Common myeloid progenitor, CD34-positive (primary cell): ENCODE measurements at regions not wholly inside any gene's neighbourhood (a gene's known extent, or its start where the extent isn't known, plus 50 kb on each side); places are given as distances from the start of the nearest gene placed in this dataset.

Experiments used
- CTCF ChIA-PET: fragments of 350-600 bp; sonication (Branson Sonifier 250); formaldehyde crosslinking; loops from one replicate; lab custom pipeline; 2021; ENCODE audit warnings: antibody characterized with exemption; lab: Charles Lee
- POLR2A ChIA-PET: fragments of 350-600 bp; sonication (Branson Sonifier 250); formaldehyde crosslinking; loops from one replicate; lab custom pipeline; 2021; ENCODE audit warnings: antibody characterized with exemption; lab: Charles Lee
- DNase-seq, 3 donors: peaks; one replicate each; pipeline versions ENCODE4 v3.0.0 to v3.0.0-alpha.2; 2013
- H3K27ac ChIP-seq, 2 experiments: 1 replicate in 1 of 2; 2 replicates in 1 of 2; pipeline ENCODE4 v1.7.0; 2013; ENCODE audit warnings: inconsistent platforms in 2 of 2, low read length in 2 of 2, mild to moderate bottlenecking in 2 of 2, low read depth in 1 of 2, moderate library complexity in 1 of 2; ENCODE audit not compliant: severe bottlenecking in 2 of 2, insufficient read depth in 1 of 2, poor library complexity in 1 of 2
- H3K27me3 ChIP-seq, 5 experiments: replicated peaks in 2 of 5; 1 replicate in 3 of 5; 2 replicates in 2 of 5; pipeline versions ENCODE4 v1.6.1 to v1.7.0; 2013; ENCODE audit warnings: low read length in 4 of 5, mild to moderate bottlenecking in 2 of 5, moderate library complexity in 2 of 5, inconsistent platforms in 1 of 5; ENCODE audit not compliant: insufficient read depth in 5 of 5, control insufficient read depth in 4 of 5
- H3K36me3 ChIP-seq, 4 experiments: 1 replicate in 2 of 4; 2 replicates in 2 of 4; pipeline versions ENCODE4 v1.6.1 to v1.7.0; 2013; ENCODE audit warnings: low read length in 3 of 4, control low read depth in 1 of 4, mild to moderate bottlenecking in 1 of 4; ENCODE audit not compliant: control insufficient read depth in 4 of 4, insufficient read depth in 4 of 4
- H3K4me1 ChIP-seq, 4 experiments: 1 replicate in 3 of 4; 2 replicates in 1 of 4; pipeline versions ENCODE4 v1.6.1 to v1.7.1; 2013; ENCODE audit warnings: low read length in 3 of 4, mild to moderate bottlenecking in 3 of 4, control low read depth in 1 of 4, inconsistent platforms in 1 of 4, moderate library complexity in 1 of 4; ENCODE audit not compliant: control insufficient read depth in 4 of 4, insufficient read depth in 4 of 4; ENCODE audit errors: control extremely low read depth in 1 of 4
- H3K4me3 ChIP-seq, 7 experiments: 1 replicate in 4 of 7; 2 replicates in 3 of 7; pipeline versions ENCODE4 v1.5.1 to v1.7.0; 2013; ENCODE audit warnings: mild to moderate bottlenecking in 7 of 7, low read length in 6 of 7, moderate library complexity in 6 of 7, inconsistent platforms in 2 of 7, low read depth in 2 of 7, control low read depth in 1 of 7; ENCODE audit not compliant: insufficient read depth in 4 of 7, control insufficient read depth in 1 of 7; ENCODE audit errors: extremely low read depth in 1 of 7
- H3K9me3 ChIP-seq, 5 experiments: 1 replicate in 4 of 5; 2 replicates in 1 of 5; pipeline versions ENCODE4 v1.6.1 to v1.7.1; 2013; ENCODE audit warnings: low read length in 4 of 5, mild to moderate bottlenecking in 2 of 5, inconsistent platforms in 1 of 5, low read depth in 1 of 5, moderate library complexity in 1 of 5; ENCODE audit not compliant: control insufficient read depth in 4 of 5, insufficient read depth in 2 of 5; ENCODE audit errors: control extremely low read depth in 1 of 5
- WGBS: methylation state at CpG from one replicate; pipeline ENCODE4 v1.1.5; 2013; ENCODE audit not compliant: insufficient coverage; 5-methylcytosine and 5-hydroxymethylcytosine counted together

GRCh38 chr18:25962919-25963318, 127.5 kb downstream of the SS18 start:
- DNase-seq = no peak
- Histone ChIP-seq H3K27ac (no peak overlapping the region), H3K4me3 (no peak overlapping the region), H3K9me3 (no peaks in the 10 kb centered on the region), H3K4me1 (no peaks in the 10 kb centered on the region), H3K36me3 (no peaks in the 10 kb centered on the region), H3K27me3 (peaks cover 0 to 1% (median 0%) of the 10 kb centered on the region in 5 experiments)
- WGBS = no CpG with 5 or more reads among the region's 2 CpGs
- ChIA-PET CTCF (interaction anchor here (1.1 kb wide), 1 partner anchor 14 kb away, joined by 3 read pairs; no protein-coding TSS in a partner anchor), POLR2A (no interaction called here)

DNA sequence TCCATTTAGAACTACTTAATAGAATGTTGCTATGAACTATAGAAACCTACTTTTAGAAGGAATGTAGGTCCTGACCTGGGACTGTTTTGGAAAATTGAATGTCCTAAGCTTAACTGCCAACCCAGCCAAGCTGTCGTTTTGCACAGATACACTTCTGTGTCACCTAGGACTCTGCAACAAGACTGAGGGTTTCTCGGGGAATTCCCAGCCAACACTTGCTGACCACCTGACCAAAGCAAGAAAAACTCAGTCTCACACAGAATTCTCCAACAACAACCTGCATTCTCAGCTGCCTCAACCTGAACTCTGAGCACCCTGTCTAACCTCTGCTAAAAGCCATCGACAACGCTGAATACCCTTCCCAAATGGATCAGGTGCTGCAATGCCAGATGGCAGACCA, 128.2 kb downstream of the SS18 start:
- no peaks in the 10 kb centered on the region for H3K36me3 ChIP-seq
- no peak for DNase-seq
- peaks cover 0 to 1% (median 0%) of the 10 kb centered on the region in 5 experiments for H3K27me3 ChIP-seq
- POLR2A ChIA-PET = no interaction called here
- H3K4me3 ChIP-seq = no peak overlapping the region
- no peaks in the 10 kb centered on the region for H3K9me3 ChIP-seq
- CTCF ChIA-PET = no interaction called here
- H3K27ac ChIP-seq = no peak overlapping the region
- WGBS = 78% methylated on average over 2 of the region's 4 CpGs
- no peaks in the 10 kb centered on the region for H3K4me1 ChIP-seq

- Histone ChIP-seq H3K4me1 (peaks cover 0 to 8% (median 1%) of the 10 kb centered on the region in 4 experiments), H3K4me3 (no peak overlapping the region), H3K27ac (no peak overlapping the region), H3K9me3 (no peaks in the 10 kb centered on the region), H3K36me3 (no peaks in the 10 kb centered on the region), H3K27me3 (no peaks in the 10 kb centered on the region)
- ChIA-PET CTCF (interaction anchor here (0.6 kb wide), 1 partner anchor 89 kb away, joined by 3 read pairs; no protein-coding TSS in a partner anchor), POLR2A (no interaction called here)
- DNase-seq = no peak
- 79% methylated on average over 4 of the region's 4 CpGs for WGBS
Observed at GRCh38 chr18:25957017-25957416, 133.4 kb downstream of the SS18 start.

GRCh38 chr18:25953111-25953510, 137.3 kb downstream of the SS18 start:
- POLR2A ChIA-PET = no interaction called here
- 95% methylated on average over 3 of the region's 4 CpGs for WGBS
- no peaks in the 10 kb centered on the region for H3K27me3 ChIP-seq
- DNase-seq = no peak
- no peak overlapping the region for H3K27ac ChIP-seq
- no peak overlapping the region for H3K4me3 ChIP-seq
- CTCF ChIA-PET = no interaction called here
- peaks cover 0 to 2% (median 0%) of the 10 kb centered on the region in 5 experiments for H3K9me3 ChIP-seq
- no peaks in the 10 kb centered on the region for H3K36me3 ChIP-seq
- peaks cover 0 to 8% (median 1%) of the 10 kb centered on the region in 4 experiments for H3K4me1 ChIP-seq

DNA sequence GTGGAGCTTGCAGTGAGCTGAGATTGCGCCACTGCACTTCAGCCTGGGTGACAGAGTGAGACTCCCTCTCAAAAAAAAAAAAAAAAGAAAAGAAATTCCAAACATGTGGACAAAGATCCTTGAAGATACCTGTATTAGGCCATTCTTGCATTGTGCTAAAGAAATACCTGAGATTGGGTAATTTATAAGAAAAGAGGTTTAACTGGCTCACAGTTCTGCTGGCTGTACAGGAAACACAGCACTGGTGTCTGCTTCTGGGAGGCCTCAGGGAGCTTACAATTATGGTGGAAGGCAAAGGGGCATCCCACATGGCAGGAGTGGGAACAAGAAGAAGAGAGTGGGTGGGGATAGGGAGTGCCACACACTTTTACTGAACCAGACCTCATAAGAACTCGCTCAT, 140.1 kb downstream of the SS18 start:
- POLR2A ChIA-PET = no interaction called here
- no peaks in the 10 kb centered on the region for H3K36me3 ChIP-seq
- no peak overlapping the region for H3K27ac ChIP-seq
- no peaks in the 10 kb centered on the region for H3K27me3 ChIP-seq
- peaks cover 0 to 8% (median 1%) of the 10 kb centered on the region in 4 experiments for H3K4me1 ChIP-seq
- H3K9me3 ChIP-seq = peaks cover 0 to 2% (median 0%) of the 10 kb centered on the region in 5 experiments
- no peak for DNase-seq
- CTCF ChIA-PET = no interaction called here
- 86% methylated on average over 1 of the region's 2 CpGs for WGBS
- no peak overlapping the region for H3K4me3 ChIP-seq

- POLR2A ChIA-PET = no interaction called here
- 91% methylated on average over 1 of the region's 1 CpG for WGBS
- Histone ChIP-seq H3K4me3 (no peak overlapping the region), H3K4me1 (no peaks in the 10 kb centered on the region), H3K27ac (no peak overlapping the region), H3K36me3 (no peaks in the 10 kb centered on the region), H3K27me3 (no peaks in the 10 kb centered on the region), H3K9me3 (peaks cover 0 to 2% (median 0%) of the 10 kb centered on the region in 5 experiments)
- DNase-seq = no peak
- CTCF ChIA-PET = no interaction called here
Observed at GRCh38 chr18:25946540-25946939, 143.9 kb downstream of the SS18 start.

- Histone ChIP-seq H3K4me3 (no peak overlapping the region), H3K27me3 (no peaks in the 10 kb centered on the region), H3K4me1 (no peaks in the 10 kb centered on the region), H3K27ac (no peak overlapping the region), H3K36me3 (no peaks in the 10 kb centered on the region), H3K9me3 (no peaks in the 10 kb centered on the region)
- POLR2A ChIA-PET = no interaction called here
- 100% methylated on average over 1 of the region's 1 CpG for WGBS
- no peak for DNase-seq
- CTCF ChIA-PET = no interaction called here
Observed at GRCh38 chr18:25935356-25935755, 155.1 kb downstream of the SS18 start.
